ENCODE measurements at regions not wholly inside any gene's neighbourhood (a gene's known extent, or its start where the extent isn't known, plus 50 kb on each side); places are given as distances from the start of the nearest gene placed in this dataset.
"Not testable (repeated sequence)": the region's sequence is repeated elsewhere in the genome, so short reads cannot be mapped to it uniquely, and the experiment has no call there.

DNA sequence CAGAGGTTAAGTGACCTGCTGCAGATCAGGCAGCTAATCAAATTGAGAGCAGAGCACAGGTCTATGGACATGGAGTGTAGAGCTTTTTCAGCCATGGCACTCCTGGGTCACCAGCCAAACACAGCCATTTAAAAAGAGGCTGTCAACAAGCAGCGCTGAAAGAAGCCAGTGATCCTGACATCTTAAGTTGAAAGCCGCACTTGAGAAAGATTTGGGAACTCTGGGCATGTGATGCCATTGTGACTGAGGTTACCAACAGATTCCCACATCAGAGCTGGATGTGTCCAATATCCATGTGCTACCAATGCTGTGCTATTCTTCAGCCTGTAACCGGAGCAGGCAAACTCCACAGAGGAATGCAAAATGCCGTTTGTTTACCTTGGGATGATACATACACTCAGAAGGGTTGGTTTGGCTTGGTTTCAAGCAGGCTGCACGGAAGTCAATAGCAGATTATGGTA lies 56.2 kb upstream of the ABLIM1 start:
- peak; percentile 80 for DNase-seq (ENCODE audit: low read depth)
- no peak overlapping the region for H3K4me3 ChIP-seq (ENCODE audit: low read depth, low read length)
- TF ChIP-seq, protein P1, sequence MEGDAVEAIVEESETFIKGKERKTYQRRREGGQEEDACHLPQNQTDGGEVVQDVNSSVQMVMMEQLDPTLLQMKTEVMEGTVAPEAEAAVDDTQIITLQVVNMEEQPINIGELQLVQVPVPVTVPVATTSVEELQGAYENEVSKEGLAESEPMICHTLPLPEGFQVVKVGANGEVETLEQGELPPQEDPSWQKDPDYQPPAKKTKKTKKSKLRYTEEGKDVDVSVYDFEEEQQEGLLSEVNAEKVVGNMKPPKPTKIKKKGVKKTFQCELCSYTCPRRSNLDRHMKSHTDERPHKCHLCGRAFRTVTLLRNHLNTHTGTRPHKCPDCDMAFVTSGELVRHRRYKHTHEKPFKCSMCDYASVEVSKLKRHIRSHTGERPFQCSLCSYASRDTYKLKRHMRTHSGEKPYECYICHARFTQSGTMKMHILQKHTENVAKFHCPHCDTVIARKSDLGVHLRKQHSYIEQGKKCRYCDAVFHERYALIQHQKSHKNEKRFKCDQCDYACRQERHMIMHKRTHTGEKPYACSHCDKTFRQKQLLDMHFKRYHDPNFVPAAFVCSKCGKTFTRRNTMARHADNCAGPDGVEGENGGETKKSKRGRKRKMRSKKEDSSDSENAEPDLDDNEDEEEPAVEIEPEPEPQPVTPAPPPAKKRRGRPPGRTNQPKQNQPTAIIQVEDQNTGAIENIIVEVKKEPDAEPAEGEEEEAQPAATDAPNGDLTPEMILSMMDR (IDR thresholded peaks at IDR 0.05; ENCODE audit: insufficient read depth, low read length): no peak

DNA sequence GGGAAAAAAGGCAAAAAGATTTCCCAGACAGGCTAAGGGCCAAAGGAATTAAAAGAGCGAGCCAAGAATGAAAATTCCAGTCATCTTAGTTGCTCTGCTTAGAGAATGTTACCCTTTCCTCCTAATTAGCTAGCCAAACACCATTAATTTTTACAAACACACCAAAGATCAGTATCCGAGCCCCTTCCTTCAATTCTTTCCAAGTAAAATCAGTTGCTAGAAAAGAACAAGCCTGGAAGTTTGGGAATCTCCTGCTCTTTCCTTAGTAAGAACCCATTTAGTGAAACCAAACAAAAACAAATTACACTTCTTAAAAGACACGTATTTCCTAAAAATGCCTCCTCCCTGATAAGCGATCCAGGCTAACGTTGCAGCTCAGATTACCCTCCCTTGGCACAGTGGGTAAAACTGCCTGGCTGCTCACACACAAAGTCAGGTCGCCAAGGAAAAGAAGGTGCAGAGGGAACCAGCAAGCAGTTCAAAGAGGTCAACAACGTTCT lies 57.1 kb upstream of the ABLIM1 start:
- peak; percentile 85 for DNase-seq (ENCODE audit: low read depth)
- peak overlapping the region; percentile 16 for H3K4me3 ChIP-seq (ENCODE audit: low read depth, low read length)
- TF ChIP-seq, protein P1 (IDR thresholded peaks at IDR 0.05; ENCODE audit: insufficient read depth, low read length): no peak

DNA sequence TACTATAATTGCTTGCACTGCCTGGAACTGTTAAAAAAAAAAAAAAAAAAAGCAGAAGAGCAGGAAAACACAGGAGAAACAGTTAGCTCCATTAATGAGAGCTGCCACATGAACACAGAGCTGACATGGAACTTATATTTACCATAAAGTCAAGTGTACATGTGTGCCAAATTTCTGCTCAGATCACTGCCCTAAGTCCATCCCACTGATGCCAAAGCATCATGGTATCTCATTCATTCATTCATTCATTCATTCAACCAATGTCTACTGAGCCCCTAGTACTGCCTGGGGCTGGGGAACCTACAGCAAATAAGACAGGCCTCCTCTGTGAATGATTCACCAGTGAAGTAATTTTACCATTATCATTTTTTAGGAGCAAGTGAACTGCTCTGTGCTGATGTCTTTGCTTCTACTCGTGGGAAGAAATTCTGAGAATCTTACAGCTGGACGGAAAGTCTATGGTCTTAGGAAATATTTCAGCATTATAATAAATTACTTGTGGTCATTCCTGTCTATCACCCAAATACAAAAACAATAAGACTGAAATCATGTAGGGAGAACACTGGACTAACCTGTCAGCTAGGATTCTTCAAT lies 58.8 kb upstream of the ABLIM1 start:
- peak; percentile 17 for DNase-seq (ENCODE audit: low read depth)
- H3K4me3 ChIP-seq (ENCODE audit: low read depth, low read length): no peak overlapping the region
- TF ChIP-seq, protein P1 (IDR thresholded peaks at IDR 0.05; ENCODE audit: insufficient read depth, low read length): no peak

DNA sequence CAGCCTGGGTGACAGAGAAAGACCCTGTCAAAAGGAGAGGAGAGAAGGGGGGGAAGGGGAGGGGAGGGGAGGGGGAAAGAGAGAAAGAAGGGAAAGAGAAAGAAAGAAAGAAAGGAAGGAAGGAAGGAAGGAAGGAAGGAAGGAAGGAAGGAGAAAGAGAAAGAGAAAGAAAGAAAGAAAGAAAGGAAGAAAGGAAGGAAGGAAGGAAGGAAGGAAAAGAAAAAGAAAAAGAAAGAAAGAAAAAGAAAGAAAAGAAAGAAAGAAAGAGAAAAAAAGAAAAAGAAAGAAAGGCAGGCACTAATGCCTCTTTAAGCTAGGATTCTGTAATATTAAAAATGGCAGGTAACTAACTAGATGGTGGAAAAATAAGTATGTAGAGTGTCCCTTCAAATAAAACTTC lies 59.8 kb upstream of the ABLIM1 start:
- not testable (repeated sequence) for DNase-seq (ENCODE audit: low read depth); H3K4me3 ChIP-seq (ENCODE audit: low read depth, low read length)

DNA sequence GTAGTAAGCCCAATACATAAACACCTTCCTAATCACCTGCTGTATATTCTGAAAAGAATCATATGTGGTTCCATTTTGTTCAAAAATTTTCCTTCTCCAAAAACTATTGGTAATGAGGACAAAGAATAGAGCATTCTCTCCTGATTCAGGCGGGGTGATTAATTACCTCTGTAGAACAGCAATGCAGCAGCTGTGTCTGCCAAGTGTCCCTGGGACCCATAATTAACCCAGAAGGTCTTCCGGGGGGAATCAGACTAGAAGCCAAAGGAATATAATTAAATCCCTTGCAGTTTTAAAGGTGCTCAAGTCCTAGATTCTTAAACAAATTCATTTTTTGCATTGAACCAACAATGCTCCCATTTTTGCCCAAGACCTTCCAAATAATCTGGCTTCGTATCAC lies 60.3 kb upstream of the ABLIM1 start:
- TF ChIP-seq, protein P1 (IDR thresholded peaks at IDR 0.05; ENCODE audit: insufficient read depth, low read length): no peak
- DNase-seq (ENCODE audit: low read depth): no peak
- H3K4me3 ChIP-seq (ENCODE audit: low read depth, low read length): no peak overlapping the region

DNA sequence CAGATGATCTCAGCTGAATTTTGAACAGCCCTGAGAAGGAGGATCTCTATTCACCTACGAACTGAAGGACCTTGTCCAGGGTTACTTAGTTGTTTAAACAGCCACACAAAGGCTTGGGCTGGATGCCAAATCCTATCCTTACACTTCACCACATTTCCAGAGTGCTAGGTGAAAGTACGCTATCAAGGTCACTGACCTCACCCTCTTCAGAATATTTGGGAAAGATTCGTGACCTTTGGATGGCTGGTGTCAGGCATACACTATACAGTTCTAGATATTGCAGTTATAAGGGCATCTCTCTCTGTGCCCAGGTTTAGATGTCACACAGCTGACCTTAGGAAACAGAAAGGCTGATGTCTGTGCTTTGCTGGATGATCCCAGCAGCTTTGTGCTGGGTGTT lies 61.2 kb upstream of the ABLIM1 start:
- H3K4me3 ChIP-seq (ENCODE audit: low read depth, low read length): no peak overlapping the region
- TF ChIP-seq, protein P1 (IDR thresholded peaks at IDR 0.05; ENCODE audit: insufficient read depth, low read length): no peak
- DNase-seq (ENCODE audit: low read depth): no peak

DNA sequence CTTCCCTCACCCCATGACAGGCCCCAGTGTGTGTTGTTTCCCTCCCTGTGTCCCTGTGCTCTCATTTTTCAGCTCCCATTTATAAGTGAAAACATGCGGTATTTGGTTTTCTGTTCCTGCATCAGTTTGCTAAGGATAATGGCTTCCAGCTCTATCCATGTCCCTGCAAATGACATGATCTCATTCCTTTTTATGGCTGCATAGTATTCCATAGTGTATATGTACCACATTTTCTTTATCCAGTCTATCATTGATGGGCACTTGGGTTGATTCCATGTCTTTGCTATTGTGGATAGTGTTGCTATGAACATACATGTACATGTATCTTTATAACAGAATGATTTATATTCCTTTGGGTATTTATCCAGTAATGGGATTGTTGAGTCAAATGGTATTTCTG lies 61.9 kb upstream of the ABLIM1 start:
- not testable (repeated sequence) for H3K4me3 ChIP-seq (ENCODE audit: low read depth, low read length); DNase-seq (ENCODE audit: low read depth)

DNA sequence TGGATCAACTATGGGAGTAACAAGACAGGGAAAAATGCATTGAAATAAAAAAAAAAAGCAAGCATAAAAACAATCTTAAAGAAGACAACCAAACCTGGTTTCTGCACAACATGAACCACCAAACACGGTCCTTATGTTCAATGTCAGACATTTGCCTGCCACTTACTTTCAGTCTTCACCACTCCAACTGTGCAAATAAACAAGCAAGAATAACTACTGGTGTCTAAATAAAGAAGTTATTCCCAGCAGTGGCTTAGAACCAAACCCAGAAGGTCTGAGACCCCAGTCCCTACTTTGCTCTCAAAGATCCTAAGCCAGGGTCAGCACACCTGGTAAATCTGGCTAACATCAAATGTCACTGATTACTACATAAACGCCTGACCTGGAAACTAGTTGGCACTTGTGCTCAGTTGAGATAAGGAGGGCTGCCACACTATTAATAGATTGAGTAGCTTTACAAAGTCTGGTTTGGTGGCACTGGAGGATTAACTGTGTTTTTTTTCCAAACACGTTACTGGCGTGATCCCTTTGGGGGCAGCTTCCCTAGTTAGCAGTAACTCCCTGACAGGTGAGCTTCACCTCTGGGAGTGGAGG lies 62.7 kb upstream of the ABLIM1 start:
- TF ChIP-seq, protein P1 (IDR thresholded peaks at IDR 0.05; ENCODE audit: insufficient read depth, low read length): no peak
- no peak overlapping the region for H3K4me3 ChIP-seq (ENCODE audit: low read depth, low read length)

DNA sequence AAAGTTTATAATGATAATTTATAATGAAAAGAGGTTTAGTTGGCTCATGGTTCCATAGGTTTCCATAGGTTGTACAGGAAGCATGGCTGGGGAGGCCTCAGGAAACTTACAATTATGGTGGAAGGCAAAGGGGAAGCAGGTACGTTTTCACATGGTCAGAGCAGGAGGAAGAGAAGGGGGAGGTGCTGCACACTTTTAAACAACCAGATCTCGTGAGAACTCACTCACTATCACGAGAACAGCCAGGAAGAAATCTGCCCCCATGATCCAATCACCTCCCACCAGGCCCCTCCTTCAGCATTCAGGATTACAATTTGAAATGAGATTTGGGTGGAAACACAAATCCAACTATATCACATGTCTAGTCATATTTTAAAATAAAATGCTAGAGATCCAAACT lies 64.1 kb upstream of the ABLIM1 start:
- not testable (repeated sequence) for DNase-seq (ENCODE audit: low read depth); H3K4me3 ChIP-seq (ENCODE audit: low read depth, low read length)

More for the DNA sequence above, 62.7 kb upstream of the ABLIM1 start:
- DNase-seq (ENCODE audit: low read depth): no peak
